ENCODE measurements at regions not wholly inside any gene's neighbourhood (a gene's known extent, or its start where the extent isn't known, plus 50 kb on each side); places are given as distances from the start of the nearest gene placed in this dataset.

DNA sequence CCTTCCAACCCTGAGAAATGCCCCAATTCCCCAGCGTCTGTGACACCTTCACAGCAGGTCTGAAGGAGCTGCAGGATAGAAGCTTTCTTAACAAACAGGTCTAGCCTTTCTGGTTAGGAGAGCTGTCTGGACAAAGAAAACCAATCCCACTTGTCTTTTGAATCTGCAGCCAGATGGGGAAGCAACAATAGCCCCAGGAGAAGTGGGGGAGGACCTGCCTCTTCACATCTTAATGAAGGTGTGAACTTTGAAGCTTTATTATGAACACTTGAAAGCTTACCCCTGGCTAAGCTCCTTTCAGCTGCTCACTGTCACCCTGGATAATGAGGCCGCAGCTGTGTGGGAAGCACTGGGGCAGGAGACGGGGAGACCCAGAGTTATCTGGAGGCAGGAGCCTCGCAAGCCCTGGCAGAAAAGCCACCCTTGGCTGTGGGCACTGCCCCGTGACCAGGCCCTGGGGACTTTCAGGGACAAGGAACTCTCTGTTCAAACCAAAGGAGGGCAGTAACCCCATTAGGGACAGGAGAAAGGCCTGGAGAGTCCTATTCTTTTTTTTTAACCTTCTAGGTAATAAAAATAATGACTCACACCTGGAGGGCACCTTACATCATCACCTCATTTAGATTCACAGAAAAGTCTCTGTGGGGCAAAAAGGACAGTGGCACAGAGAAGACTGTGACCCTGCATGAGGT is 151.8 kb upstream of the RAD23B start:
- 95% methylated on average over 5 of the region's 5 CpGs for WGBS (ENCODE audit: insufficient coverage)
- H3K9me3 ChIP-seq (ENCODE audit: control insufficient read depth, insufficient read depth, low read length), result no peaks in the 10 kb centered on the region
- H3K27ac Mint-ChIP-seq, result no peak overlapping the region
- no peak for DNase-seq
- no peaks in the 10 kb centered on the region for H3K36me3 Mint-ChIP-seq
- H3K27me3 ChIP-seq (ENCODE audit: control insufficient read depth, insufficient read depth, low read length), result no peaks in the 10 kb centered on the region
- H3K4me3 ChIP-seq (ENCODE audit: low read length), result no peak overlapping the region
- H3K36me3 ChIP-seq (ENCODE audit: control insufficient read depth, insufficient read depth, low read length), result no peaks in the 10 kb centered on the region
- H3K4me3 Mint-ChIP-seq, result no peak overlapping the region
- no peak for TF ChIP-seq CTCF (IDR thresholded peaks at IDR 0.05)
- no peaks in the 10 kb centered on the region for H3K4me1 Mint-ChIP-seq
- intact Hi-C loops (cut with micrococcal nuclease), result no loop called here
- no peaks in the 10 kb centered on the region for H3K9me3 Mint-ChIP-seq
- H3K27me3 Mint-ChIP-seq (ENCODE audit: low read depth in 2 of 2), result peaks cover 9 to 10% of the 10 kb centered on the region in 2 donors
- no peaks in the 10 kb centered on the region for H3K4me1 ChIP-seq (ENCODE audit: control insufficient read depth, insufficient read depth, low read length)
- H3K27ac ChIP-seq (ENCODE audit: low read length), result no peak overlapping the region
- ATAC-seq, result no peak

DNA sequence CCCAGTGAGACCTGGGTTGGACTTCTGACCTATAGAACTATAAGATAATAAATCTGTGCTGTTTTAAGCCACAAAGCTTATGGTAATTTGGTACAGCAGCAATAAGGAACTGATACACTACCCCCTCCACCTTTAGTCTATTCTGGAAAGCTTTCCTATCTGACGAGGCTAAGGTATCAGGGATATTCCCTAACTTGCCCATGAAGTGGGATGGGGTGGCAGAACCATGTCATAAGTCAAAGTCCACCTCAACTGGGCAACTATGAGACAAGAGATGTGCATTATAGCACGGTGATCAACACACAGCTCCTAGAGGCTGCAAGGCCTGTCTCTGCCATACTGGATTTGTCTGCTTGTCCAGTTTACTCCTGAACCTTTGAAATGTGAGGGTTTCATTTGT is 146.8 kb upstream of the RAD23B start:
- H3K9me3 Mint-ChIP-seq, result no peaks in the 10 kb centered on the region
- H3K27me3 Mint-ChIP-seq (ENCODE audit: low read depth in 2 of 2), result peaks cover 10 to 12% of the 10 kb centered on the region in 2 donors
- TF ChIP-seq CTCF (IDR thresholded peaks at IDR 0.05), result no peak
- no peaks in the 10 kb centered on the region for H3K4me1 Mint-ChIP-seq
- H3K4me3 ChIP-seq (ENCODE audit: low read length), result no peak overlapping the region
- H3K27ac Mint-ChIP-seq, result no peak overlapping the region
- no peak overlapping the region for H3K27ac ChIP-seq (ENCODE audit: low read length)
- ATAC-seq (no peak), DNase-seq (no peak)
- whole genome bisulfite sequencing (ENCODE audit: insufficient coverage), result 81% methylated on average over 2 of the region's 2 CpGs
- H3K36me3 Mint-ChIP-seq, result no peaks in the 10 kb centered on the region
- intact Hi-C loops (cut with micrococcal nuclease), result loop anchor here (2.0 to 5.0 kb wide), 2 partner anchors 37 to 206 kb away; no protein-coding TSS in a partner anchor
- no peaks in the 10 kb centered on the region for H3K27me3 ChIP-seq (ENCODE audit: control insufficient read depth, insufficient read depth, low read length)
- no peak overlapping the region for H3K4me3 Mint-ChIP-seq
- H3K36me3 ChIP-seq (ENCODE audit: control insufficient read depth, insufficient read depth, low read length), result no peaks in the 10 kb centered on the region
- H3K4me1 ChIP-seq (ENCODE audit: control insufficient read depth, insufficient read depth, low read length), result no peaks in the 10 kb centered on the region
- H3K9me3 ChIP-seq (ENCODE audit: control insufficient read depth, insufficient read depth, low read length), result no peaks in the 10 kb centered on the region

- H3K4me1 Mint-ChIP-seq, result no peaks in the 10 kb centered on the region
- Histone ChIP-seq H3K27ac (ENCODE audit: low read length) (no peak overlapping the region), H3K27me3 (ENCODE audit: control insufficient read depth, insufficient read depth, low read length) (no peaks in the 10 kb centered on the region), H3K36me3 (ENCODE audit: control insufficient read depth, insufficient read depth, low read length) (no peaks in the 10 kb centered on the region), H3K4me1 (ENCODE audit: control insufficient read depth, insufficient read depth, low read length) (no peaks in the 10 kb centered on the region), H3K4me3 (ENCODE audit: low read length) (no peak overlapping the region), H3K9me3 (ENCODE audit: control insufficient read depth, insufficient read depth, low read length) (no peaks in the 10 kb centered on the region)
- TF ChIP-seq CTCF (IDR thresholded peaks at IDR 0.05), result peak; percentile 77
- no peaks in the 10 kb centered on the region for H3K36me3 Mint-ChIP-seq
- peak in 2 of 3 donors; percentile 38 to 47 for ATAC-seq
- H3K9me3 Mint-ChIP-seq, result no peaks in the 10 kb centered on the region
- H3K27me3 Mint-ChIP-seq (ENCODE audit: low read depth in 2 of 2), result peaks cover 19 to 21% of the 10 kb centered on the region in 2 donors
- no peak overlapping the region for H3K27ac Mint-ChIP-seq
- intact Hi-C loops (cut with micrococcal nuclease), result loop anchor here (2.0 to 5.0 kb wide), 2 partner anchors 35 to 205 kb away; no protein-coding TSS in a partner anchor
- WGBS (ENCODE audit: insufficient coverage), result 80% methylated on average over 6 of the region's 9 CpGs
- DNase-seq, result peak in 1 of 2 donors; percentile 44
- H3K4me3 Mint-ChIP-seq, result no peak overlapping the region
Observed at GRCh38 chr9:107137495-107138202, 145.4 kb upstream of the RAD23B start.
